Neural cell (in vitro differentiated cells): ENCODE measurements at regions not wholly inside any gene's neighbourhood (a gene's known extent, or its start where the extent isn't known, plus 50 kb on each side); places are given as distances from the start of the nearest gene placed in this dataset.
"Not testable (repeated sequence)": the region's sequence is repeated elsewhere in the genome, so short reads cannot be mapped to it uniquely, and the experiment has no call there.

ENCODE experiments used
- H2AFZ ChIP-seq: fragments of 200-600, 300-800 bp; sonication (generic), shearing (Covaris generic); 2 replicates; pipeline ENCODE4 v1.6.0; 2014; ENCODE audit warnings: low read depth, mild to moderate bottlenecking, antibody characterized with exemption, low read length, moderate library complexity
- H3F3A ChIP-seq: fragments of 200-600 bp; shearing (Covaris generic); 2 replicates; pipeline ENCODE4 v1.6.1; 2016; ENCODE audit warnings: mild to moderate bottlenecking, moderate library complexity, mixed read lengths, antibody characterized with exemption, low read length; ENCODE audit not compliant: insufficient read depth, poor library complexity, severe bottlenecking
- H3K27ac ChIP-seq: fragments of 200-600, 300-800 bp; sonication (generic), shearing (Covaris generic); 2 replicates; pipeline ENCODE4 v1.5.1; 2014; ENCODE audit warnings: mild to moderate bottlenecking, low read length, moderate library complexity
- H3K27me3 ChIP-seq: fragments of 300-800, 200-600 bp; sonication (generic), shearing (Covaris generic); 2 replicates; pipeline ENCODE4 v1.6.0; 2014; ENCODE audit warnings: mild to moderate bottlenecking, low read depth, low read length, moderate library complexity; ENCODE audit not compliant: insufficient read depth
- H3K36me3 ChIP-seq: fragments of 300-800, 200-600 bp; sonication (generic), shearing (Covaris generic); 2 replicates; pipeline ENCODE4 v1.5.1; 2014; ENCODE audit warnings: mild to moderate bottlenecking, antibody characterized with exemption, low read length, moderate library complexity; ENCODE audit not compliant: insufficient read depth
- H3K4me2 ChIP-seq: fragments of 300-800, 200-600 bp; sonication (generic), shearing (Covaris generic); 2 replicates; pipeline ENCODE4 v1.6.0; 2014; ENCODE audit warnings: mild to moderate bottlenecking, low read length
- H3K4me3 ChIP-seq: fragments of 300-800, 200-600 bp; sonication (generic), shearing (Covaris generic); 2 replicates; pipeline ENCODE4 v1.5.1; 2014; ENCODE audit warnings: mild to moderate bottlenecking, low read length, moderate library complexity
- H3K79me2 ChIP-seq: fragments of 200-600 bp; shearing (Covaris generic); replicated peaks from 2 replicates; pipeline ENCODE4 v1.6.0; 2014; ENCODE audit warnings: mild to moderate bottlenecking, low read length, moderate library complexity; ENCODE audit not compliant: insufficient read depth
- H3K9ac ChIP-seq: fragments of 300-800, 200-600 bp; sonication (generic), shearing (Covaris generic); 2 replicates; pipeline ENCODE4 v1.6.1; 2016; ENCODE audit warnings: mild to moderate bottlenecking, low read length, mixed read lengths
- H3K9me2 ChIP-seq: fragments of 200-600 bp; shearing (Covaris generic); 2 replicates; pipeline ENCODE4 v1.6.1; 2016; ENCODE audit warnings: mild to moderate bottlenecking, low read length, mixed read lengths; ENCODE audit not compliant: insufficient read depth
- H3K9me3 ChIP-seq: fragments of 200-600, 300-800 bp; sonication (generic), shearing (Covaris generic); 2 replicates; pipeline ENCODE4 v1.6.1; 2016; ENCODE audit warnings: mild to moderate bottlenecking, mixed run types, low read length, moderate library complexity, mixed read lengths
- H4K20me1 ChIP-seq: fragments of 200-600 bp; shearing (Covaris generic); 2 replicates; pipeline ENCODE4 v1.6.1; 2016; ENCODE audit warnings: mild to moderate bottlenecking, mixed run types; ENCODE audit not compliant: insufficient read depth
- EZH2 ChIP-seq: fragments of 200-600, 300-800 bp; shearing (Covaris generic), sonication (generic); IDR thresholded peaks from 2 replicates; pipeline ENCODE4 v1.6.1; 2014; ENCODE audit warnings: antibody characterized with exemption, low read length, borderline replicate concordance, mild to moderate bottlenecking; ENCODE audit not compliant: insufficient read depth, poor library complexity, severe bottlenecking
- MXI1 ChIP-seq: fragments of 450-650 bp; conservative IDR thresholded peaks from 2 replicates; pipeline ENCODE4 v1.6.1; 2014; ENCODE audit warnings: antibody characterized with exemption, mild to moderate bottlenecking; ENCODE audit not compliant: poor library complexity, severe bottlenecking
- TAF1 ChIP-seq: IDR thresholded peaks from 2 replicates; pipeline ENCODE4 v1.6.1; 2012; ENCODE audit warnings: low read depth
- TF ChIP-seq, protein P1 (sequence below): IDR thresholded peaks from 2 replicates; pipeline ENCODE4 v1.6.1; 2012; ENCODE audit warnings: borderline replicate concordance
- TF ChIP-seq, protein P2 (sequence below): fragments of 450-650 bp; IDR thresholded peaks from 2 replicates; pipeline ENCODE4 v1.5.1; 2014; ENCODE audit warnings: antibody characterized with exemption, mild to moderate bottlenecking, moderate library complexity; ENCODE audit not compliant: poor library complexity, severe bottlenecking

DNA sequence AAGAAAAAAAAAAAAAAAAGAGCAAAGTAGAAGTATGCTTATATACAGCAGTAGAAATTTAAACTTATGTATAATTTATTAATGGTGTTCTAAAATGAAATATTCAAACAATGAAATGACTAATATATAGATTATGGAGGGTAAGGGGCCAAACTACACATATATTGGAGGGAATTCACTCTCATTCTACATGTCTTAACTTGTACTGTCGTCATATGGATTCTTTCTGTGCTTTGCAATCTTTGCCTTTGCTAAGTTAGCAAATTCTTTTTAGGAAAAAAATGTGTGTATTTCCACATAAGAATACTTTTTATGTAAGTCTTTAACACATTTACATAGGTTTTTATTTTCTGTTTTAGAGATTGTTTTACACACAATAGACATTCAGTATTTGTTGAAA lies 118.9 kb upstream of the MBNL1 start:
- Histone ChIP-seq H3K4me3 (no peak overlapping the region), H3K79me2 (no peaks in the 10 kb centered on the region), H3K4me2 (no peak overlapping the region), H4K20me1 (no peaks in the 10 kb centered on the region), H3K27me3 (no peaks in the 10 kb centered on the region), H3K27ac (no peak overlapping the region), H3K36me3 (no peaks in the 10 kb centered on the region), H3K9me2 (no peaks in the 10 kb centered on the region), H3K9ac (no peak overlapping the region), H3F3A (no peaks in the 10 kb centered on the region), H3K9me3 (no peaks in the 10 kb centered on the region), H2AFZ (no peak overlapping the region)
- TF ChIP-seq EZH2 (no peak), MXI1 (no peak)
- TF ChIP-seq, protein P1, sequence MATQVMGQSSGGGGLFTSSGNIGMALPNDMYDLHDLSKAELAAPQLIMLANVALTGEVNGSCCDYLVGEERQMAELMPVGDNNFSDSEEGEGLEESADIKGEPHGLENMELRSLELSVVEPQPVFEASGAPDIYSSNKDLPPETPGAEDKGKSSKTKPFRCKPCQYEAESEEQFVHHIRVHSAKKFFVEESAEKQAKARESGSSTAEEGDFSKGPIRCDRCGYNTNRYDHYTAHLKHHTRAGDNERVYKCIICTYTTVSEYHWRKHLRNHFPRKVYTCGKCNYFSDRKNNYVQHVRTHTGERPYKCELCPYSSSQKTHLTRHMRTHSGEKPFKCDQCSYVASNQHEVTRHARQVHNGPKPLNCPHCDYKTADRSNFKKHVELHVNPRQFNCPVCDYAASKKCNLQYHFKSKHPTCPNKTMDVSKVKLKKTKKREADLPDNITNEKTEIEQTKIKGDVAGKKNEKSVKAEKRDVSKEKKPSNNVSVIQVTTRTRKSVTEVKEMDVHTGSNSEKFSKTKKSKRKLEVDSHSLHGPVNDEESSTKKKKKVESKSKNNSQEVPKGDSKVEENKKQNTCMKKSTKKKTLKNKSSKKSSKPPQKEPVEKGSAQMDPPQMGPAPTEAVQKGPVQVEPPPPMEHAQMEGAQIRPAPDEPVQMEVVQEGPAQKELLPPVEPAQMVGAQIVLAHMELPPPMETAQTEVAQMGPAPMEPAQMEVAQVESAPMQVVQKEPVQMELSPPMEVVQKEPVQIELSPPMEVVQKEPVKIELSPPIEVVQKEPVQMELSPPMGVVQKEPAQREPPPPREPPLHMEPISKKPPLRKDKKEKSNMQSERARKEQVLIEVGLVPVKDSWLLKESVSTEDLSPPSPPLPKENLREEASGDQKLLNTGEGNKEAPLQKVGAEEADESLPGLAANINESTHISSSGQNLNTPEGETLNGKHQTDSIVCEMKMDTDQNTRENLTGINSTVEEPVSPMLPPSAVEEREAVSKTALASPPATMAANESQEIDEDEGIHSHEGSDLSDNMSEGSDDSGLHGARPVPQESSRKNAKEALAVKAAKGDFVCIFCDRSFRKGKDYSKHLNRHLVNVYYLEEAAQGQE: no peak

- H3F3A ChIP-seq: no peaks in the 10 kb centered on the region
- TF ChIP-seq TAF1: no peak
- TF ChIP-seq, protein P2, sequence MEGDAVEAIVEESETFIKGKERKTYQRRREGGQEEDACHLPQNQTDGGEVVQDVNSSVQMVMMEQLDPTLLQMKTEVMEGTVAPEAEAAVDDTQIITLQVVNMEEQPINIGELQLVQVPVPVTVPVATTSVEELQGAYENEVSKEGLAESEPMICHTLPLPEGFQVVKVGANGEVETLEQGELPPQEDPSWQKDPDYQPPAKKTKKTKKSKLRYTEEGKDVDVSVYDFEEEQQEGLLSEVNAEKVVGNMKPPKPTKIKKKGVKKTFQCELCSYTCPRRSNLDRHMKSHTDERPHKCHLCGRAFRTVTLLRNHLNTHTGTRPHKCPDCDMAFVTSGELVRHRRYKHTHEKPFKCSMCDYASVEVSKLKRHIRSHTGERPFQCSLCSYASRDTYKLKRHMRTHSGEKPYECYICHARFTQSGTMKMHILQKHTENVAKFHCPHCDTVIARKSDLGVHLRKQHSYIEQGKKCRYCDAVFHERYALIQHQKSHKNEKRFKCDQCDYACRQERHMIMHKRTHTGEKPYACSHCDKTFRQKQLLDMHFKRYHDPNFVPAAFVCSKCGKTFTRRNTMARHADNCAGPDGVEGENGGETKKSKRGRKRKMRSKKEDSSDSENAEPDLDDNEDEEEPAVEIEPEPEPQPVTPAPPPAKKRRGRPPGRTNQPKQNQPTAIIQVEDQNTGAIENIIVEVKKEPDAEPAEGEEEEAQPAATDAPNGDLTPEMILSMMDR: no peak
- no peak for TF ChIP-seq EZH2
- no peak for TF ChIP-seq MXI1
- no peaks in the 10 kb centered on the region for H3K27me3 ChIP-seq
- H3K36me3 ChIP-seq: no peaks in the 10 kb centered on the region
- H3K9ac ChIP-seq: no peak overlapping the region
- H2AFZ ChIP-seq: no peak overlapping the region
- no peak overlapping the region for H3K4me3 ChIP-seq
- H3K9me2 ChIP-seq: no peaks in the 10 kb centered on the region
- H3K79me2 ChIP-seq: no peaks in the 10 kb centered on the region
- no peak overlapping the region for H3K4me2 ChIP-seq
- no peaks in the 10 kb centered on the region for H4K20me1 ChIP-seq
- no peak overlapping the region for H3K27ac ChIP-seq
- no peaks in the 10 kb centered on the region for H3K9me3 ChIP-seq
These were observed 117.4 kb upstream of the MBNL1 start for GRCh38 chr3:152151216-152151876.

GRCh38 chr3:152151877-152152765 lies 116.6 kb upstream of the MBNL1 start:
- H3F3A ChIP-seq, H3K79me2 ChIP-seq, H2AFZ ChIP-seq, H4K20me1 ChIP-seq, H3K4me2 ChIP-seq, H3K4me3 ChIP-seq, H3K27ac ChIP-seq, H3K36me3 ChIP-seq, H3K27me3 ChIP-seq, H3K9me2 ChIP-seq, H3K9ac ChIP-seq, H3K9me3 ChIP-seq: not testable (repeated sequence)

- not testable (repeated sequence) for H3K9me2 ChIP-seq, H3K9ac ChIP-seq, H2AFZ ChIP-seq, H3K27me3 ChIP-seq, H3K9me3 ChIP-seq, H3K4me2 ChIP-seq, H3K27ac ChIP-seq, H3K79me2 ChIP-seq, H3K4me3 ChIP-seq, H3K36me3 ChIP-seq, H3F3A ChIP-seq, H4K20me1 ChIP-seq
These were observed 115.6 kb upstream of the MBNL1 start for GRCh38 chr3:152153115-152153514.
